OCI-LY3 (cell line): ENCODE measurements at regions not wholly inside any gene's neighbourhood (a gene's known extent, or its start where the extent isn't known, plus 50 kb on each side); places are given as distances from the start of the nearest gene placed in this dataset.
"Not testable (repeated sequence)": the region's sequence is repeated elsewhere in the genome, so short reads cannot be mapped to it uniquely, and the experiment has no call there.

Experiments used
- H2AFZ ChIP-seq: fragments of 200-600, 300-600 bp; shearing (Covaris generic); 2 replicates; pipeline ENCODE4 v1.6.0; 2014; ENCODE audit warnings: antibody characterized with exemption, low read depth, low read length
- H3K27ac ChIP-seq: fragments of 200-600, 300-600 bp; sonication (generic); 2 replicates; pipeline ENCODE4 v1.5.1; 2014; ENCODE audit warnings: mild to moderate bottlenecking, low read length, moderate library complexity, mixed read lengths
- H3K27me3 ChIP-seq: fragments of 200-600, 300-600 bp; sonication (generic); 2 replicates; pipeline ENCODE4 v1.6.1; 2014; ENCODE audit warnings: low read depth, low read length, mixed read lengths
- H3K36me3 ChIP-seq: fragments of 200-600, 300-600 bp; sonication (generic); replicated peaks from 2 replicates; pipeline ENCODE3; 2014; ENCODE audit warnings: low read depth, low read length, mixed read lengths
- H3K4me1 ChIP-seq: fragments of 300-600, 200-600 bp; sonication (generic); 2 replicates; pipeline ENCODE4 v1.6.1; 2014; ENCODE audit warnings: low read length, mixed read lengths
- H3K4me2 ChIP-seq: fragments of 200-600, 300-600 bp; sonication (generic); 2 replicates; pipeline ENCODE4 v1.6.1; 2014; ENCODE audit warnings: low read length, mixed read lengths
- H3K4me3 ChIP-seq: fragments of 300-600, 200-600 bp; sonication (generic); 2 replicates; pipeline ENCODE4 v1.5.1; 2014; ENCODE audit warnings: antibody characterized with exemption, mild to moderate bottlenecking, low read length, moderate library complexity
- H3K79me2 ChIP-seq: fragments of 300-600, 200-600 bp; shearing (Covaris generic); 2 replicates; pipeline ENCODE4 v1.6.1; 2014; ENCODE audit warnings: mild to moderate bottlenecking, low read length, mixed read lengths
- H3K9ac ChIP-seq: fragments of 300-600, 200-600 bp; shearing (Covaris generic); 2 replicates; pipeline ENCODE4 v1.6.0; 2014; ENCODE audit warnings: mild to moderate bottlenecking, low read length, moderate library complexity
- H3K9me3 ChIP-seq: fragments of 200-600, 300-600 bp; shearing (Covaris generic); 2 replicates; pipeline ENCODE4 v1.6.1; 2014; ENCODE audit warnings: low read length, mixed read lengths; ENCODE audit not compliant: insufficient read depth
- H4K20me1 ChIP-seq: fragments of 200-600, 300-600 bp; sonication (generic); 2 replicates; pipeline ENCODE4 v1.6.1; 2016; ENCODE audit warnings: low read length, mixed read lengths; ENCODE audit not compliant: insufficient read depth
- CTCF ChIP-seq: fragments of 200-600, 300-600 bp; sonication (generic); IDR thresholded peaks from 2 replicates; pipeline ENCODE4 v1.5.1; 2014; ENCODE audit warnings: antibody characterized with exemption, low read length, low read depth
- EZH2phosphoT487 ChIP-seq: fragments of 200-600 bp; shearing (Covaris generic); IDR thresholded peaks from 2 replicates; pipeline ENCODE4 v1.6.1; 2018; ENCODE audit warnings: antibody characterized with exemption, mixed run types, low read depth

GRCh38 chr16:60367739-60368138 lies 1633.6 kb upstream of the GOT2 start:
- no peak overlapping the region for H3K4me2 ChIP-seq
- no peaks in the 10 kb centered on the region for H3K79me2 ChIP-seq
- H4K20me1 ChIP-seq, result no peaks in the 10 kb centered on the region
- no peaks in the 10 kb centered on the region for H3K4me1 ChIP-seq
- TF ChIP-seq EZH2phosphoT487 (no peak), CTCF (no peak)
- no peak overlapping the region for H2AFZ ChIP-seq
- H3K27ac ChIP-seq, result no peak overlapping the region
- no peak overlapping the region for H3K4me3 ChIP-seq
- H3K27me3 ChIP-seq, result no peaks in the 10 kb centered on the region
- no peaks in the 10 kb centered on the region for H3K9me3 ChIP-seq
- no peak overlapping the region for H3K9ac ChIP-seq
- H3K36me3 ChIP-seq, result no peaks in the 10 kb centered on the region

- Histone ChIP-seq H3K27me3 (no peaks in the 10 kb centered on the region), H3K9me3 (no peaks in the 10 kb centered on the region), H3K9ac (no peak overlapping the region), H3K4me2 (no peak overlapping the region), H2AFZ (no peak overlapping the region), H3K79me2 (no peaks in the 10 kb centered on the region), H3K4me3 (no peak overlapping the region), H3K36me3 (no peaks in the 10 kb centered on the region), H4K20me1 (no peaks in the 10 kb centered on the region), H3K27ac (no peak overlapping the region), H3K4me1 (no peaks in the 10 kb centered on the region)
- TF ChIP-seq EZH2phosphoT487 (no peak), CTCF (no peak)
Observed at GRCh38 chr16:60363566-60363965, 1629.5 kb upstream of the GOT2 start.

GRCh38 chr16:60359866-60360265 lies 1625.8 kb upstream of the GOT2 start:
- H3K9ac ChIP-seq, H3K4me3 ChIP-seq, H3K27me3 ChIP-seq, H2AFZ ChIP-seq, H3K27ac ChIP-seq, H3K9me3 ChIP-seq, H3K4me2 ChIP-seq, H3K79me2 ChIP-seq, H4K20me1 ChIP-seq, H3K36me3 ChIP-seq, H3K4me1 ChIP-seq: not testable (repeated sequence)

- not testable (repeated sequence) for H3K79me2 ChIP-seq, H2AFZ ChIP-seq, H3K27ac ChIP-seq, H3K4me2 ChIP-seq, H4K20me1 ChIP-seq, H3K27me3 ChIP-seq, H3K36me3 ChIP-seq, H3K4me3 ChIP-seq, H3K9ac ChIP-seq, H3K9me3 ChIP-seq, H3K4me1 ChIP-seq
Observed at GRCh38 chr16:60359412-60359811, 1625.3 kb upstream of the GOT2 start.

- H3K27ac ChIP-seq, H3K4me3 ChIP-seq, H3K79me2 ChIP-seq, H3K9me3 ChIP-seq, H3K9ac ChIP-seq, H3K36me3 ChIP-seq, H3K27me3 ChIP-seq, H3K4me1 ChIP-seq, H4K20me1 ChIP-seq, H3K4me2 ChIP-seq, H2AFZ ChIP-seq: not testable (repeated sequence)
Observed at GRCh38 chr16:60357876-60358522, 1623.9 kb upstream of the GOT2 start.
